NT2/D1 (cell line): ENCODE measurements at regions not wholly inside any gene's neighbourhood (a gene's known extent, or its start where the extent isn't known, plus 50 kb on each side); places are given as distances from the start of the nearest gene placed in this dataset.

Experiments used
- YY1 ChIP-seq: IDR thresholded peaks from 2 replicates; pipeline ENCODE4 v1.6.1; 2011; ENCODE audit not compliant: insufficient read length, insufficient read depth
- ZNF274 ChIP-seq: IDR thresholded peaks from 2 replicates; pipeline ENCODE4 v1.6.1; 2011; ENCODE audit warnings: mild to moderate bottlenecking, low read depth, low read length

- TF ChIP-seq YY1 (no peak), ZNF274 (no peak)
Observed at GRCh38 chr13:112012705-112013085, 54.3 kb upstream of the SOX1 start.
